ENCODE measurements at regions not wholly inside any gene's neighbourhood (a gene's known extent, or its start where the extent isn't known, plus 50 kb on each side); places are given as distances from the start of the nearest gene placed in this dataset.

DNA sequence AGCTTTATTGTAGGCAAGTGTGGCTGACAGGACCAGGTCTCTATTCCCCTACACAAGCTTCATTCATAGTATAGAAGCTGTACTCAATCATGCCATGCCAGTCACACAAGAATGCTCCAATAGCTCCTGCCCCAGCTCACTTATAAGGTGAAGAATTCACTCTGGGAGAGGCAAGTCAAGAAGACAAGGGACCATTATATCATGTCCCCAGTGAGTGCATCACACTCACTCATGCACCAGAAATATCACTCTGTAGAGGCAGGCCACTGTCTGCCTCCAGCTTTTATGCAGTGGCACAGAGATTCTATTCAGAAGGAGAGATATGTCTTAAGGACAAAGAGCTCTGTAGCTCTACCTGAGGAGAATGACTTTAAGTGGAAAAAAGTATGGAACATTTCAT lies 263.2 kb downstream of the GJA1 start:
- TF ChIP-seq EP300 (IDR thresholded peaks at IDR 0.05) (no peak), POLR2A (IDR thresholded peaks at IDR 0.05) (no peak), POLR2AphosphoS5 (IDR thresholded peaks at IDR 0.05) (no peak)
- TF ChIP-seq, protein P1, sequence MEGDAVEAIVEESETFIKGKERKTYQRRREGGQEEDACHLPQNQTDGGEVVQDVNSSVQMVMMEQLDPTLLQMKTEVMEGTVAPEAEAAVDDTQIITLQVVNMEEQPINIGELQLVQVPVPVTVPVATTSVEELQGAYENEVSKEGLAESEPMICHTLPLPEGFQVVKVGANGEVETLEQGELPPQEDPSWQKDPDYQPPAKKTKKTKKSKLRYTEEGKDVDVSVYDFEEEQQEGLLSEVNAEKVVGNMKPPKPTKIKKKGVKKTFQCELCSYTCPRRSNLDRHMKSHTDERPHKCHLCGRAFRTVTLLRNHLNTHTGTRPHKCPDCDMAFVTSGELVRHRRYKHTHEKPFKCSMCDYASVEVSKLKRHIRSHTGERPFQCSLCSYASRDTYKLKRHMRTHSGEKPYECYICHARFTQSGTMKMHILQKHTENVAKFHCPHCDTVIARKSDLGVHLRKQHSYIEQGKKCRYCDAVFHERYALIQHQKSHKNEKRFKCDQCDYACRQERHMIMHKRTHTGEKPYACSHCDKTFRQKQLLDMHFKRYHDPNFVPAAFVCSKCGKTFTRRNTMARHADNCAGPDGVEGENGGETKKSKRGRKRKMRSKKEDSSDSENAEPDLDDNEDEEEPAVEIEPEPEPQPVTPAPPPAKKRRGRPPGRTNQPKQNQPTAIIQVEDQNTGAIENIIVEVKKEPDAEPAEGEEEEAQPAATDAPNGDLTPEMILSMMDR (IDR thresholded peaks at IDR 0.05): no peak

All from suprapubic skin (tissue), 4 donors.